Lower lobe of right lung (tissue), 2 donors: ENCODE measurements at regions not wholly inside any gene's neighbourhood (a gene's known extent, or its start where the extent isn't known, plus 50 kb on each side); places are given as distances from the start of the nearest gene placed in this dataset.

Experiments
- ATAC-seq, 2 donors: fragments of 200-7000 bp; cut with Tn5 transposase; one replicate each; pipeline ENCODE4 v1.9.1; 2020 to 2022; ENCODE audit warnings: mild to moderate bottlenecking in 2 of 2, moderate library complexity in 2 of 2
- DNase-seq: peaks from one replicate; pipeline ENCODE4 v3.0.0-alpha.2; 2020
- H3K27ac ChIP-seq: fragments of 200-600 bp; one replicate; pipeline ENCODE4 v1.8.0; 2022
- H3K27me3 ChIP-seq: fragments of 200-600 bp; one replicate; pipeline ENCODE4 v1.8.0; 2022; ENCODE audit warnings: low read depth
- H3K36me3 ChIP-seq: fragments of 200-600 bp; one replicate; pipeline ENCODE4 v1.8.0; 2022; ENCODE audit warnings: mild to moderate bottlenecking
- H3K4me1 ChIP-seq: fragments of 200-600 bp; one replicate; pipeline ENCODE4 v1.8.0; 2022
- H3K4me3 ChIP-seq: fragments of 200-600 bp; one replicate; pipeline ENCODE4 v1.8.0; 2022; ENCODE audit warnings: mild to moderate bottlenecking
- H3K9me3 ChIP-seq: fragments of 200-600 bp; one replicate; pipeline ENCODE4 v1.8.0; 2022
- CTCF ChIP-seq: fragments of 200-600 bp; IDR thresholded peaks from one replicate; pipeline ENCODE4 v1.8.0; 2022; ENCODE audit warnings: antibody characterized with exemption, mild to moderate bottlenecking
- intact Hi-C: fragments of 100-400 bp; cut with DNase I; formaldehyde crosslinking; loops from one replicate; pipeline ENCODE4 v1.11.0; 2022
- donor health status: DM: no; HTN: yes; CAD: no; lungs with severe emphysema.

GRCh38 chr7:85725026-85725425 lies 538.2 kb upstream of the SEMA3D start:
- Histone ChIP-seq H3K4me3 (no peak overlapping the region), H3K27ac (no peak overlapping the region), H3K9me3 (no peaks in the 10 kb centered on the region), H3K4me1 (no peaks in the 10 kb centered on the region), H3K36me3 (no peaks in the 10 kb centered on the region), H3K27me3 (no peaks in the 10 kb centered on the region)
- DNase-seq (no peak), ATAC-seq (no peak)
- TF ChIP-seq CTCF: no peak
- intact Hi-C loops: no loop called here

- intact Hi-C loops: no loop called here
- Histone ChIP-seq H3K27me3 (no peaks in the 10 kb centered on the region), H3K4me3 (no peak overlapping the region), H3K36me3 (no peaks in the 10 kb centered on the region), H3K27ac (no peak overlapping the region), H3K9me3 (no peaks in the 10 kb centered on the region), H3K4me1 (no peaks in the 10 kb centered on the region)
- DNase-seq: no peak
- ATAC-seq: peak in 1 of 2 donors; percentile 59
- TF ChIP-seq CTCF: no peak
These were observed 533.4 kb upstream of the SEMA3D start for GRCh38 chr7:85719981-85720953.

- no peak overlapping the region for H3K4me3 ChIP-seq
- H3K9me3 ChIP-seq: no peaks in the 10 kb centered on the region
- TF ChIP-seq CTCF: no peak
- no peaks in the 10 kb centered on the region for H3K27me3 ChIP-seq
- no peak for ATAC-seq
- no peaks in the 10 kb centered on the region for H3K36me3 ChIP-seq
- H3K27ac ChIP-seq: no peak overlapping the region
- DNase-seq: no peak
- no peaks in the 10 kb centered on the region for H3K4me1 ChIP-seq
- intact Hi-C loops: no loop called here
These were observed 529.5 kb upstream of the SEMA3D start for GRCh38 chr7:85716353-85716752.

- no peak for TF ChIP-seq CTCF
- intact Hi-C loops: no loop called here
- Histone ChIP-seq H3K27ac (no peak overlapping the region), H3K27me3 (no peaks in the 10 kb centered on the region), H3K36me3 (no peaks in the 10 kb centered on the region), H3K9me3 (no peaks in the 10 kb centered on the region), H3K4me1 (no peaks in the 10 kb centered on the region), H3K4me3 (no peak overlapping the region)
- ATAC-seq: no peak
- no peak for DNase-seq
These were observed 528.1 kb upstream of the SEMA3D start for GRCh38 chr7:85714951-85715350.

- no peak overlapping the region for H3K4me3 ChIP-seq
- no peak for TF ChIP-seq CTCF
- no peaks in the 10 kb centered on the region for H3K27me3 ChIP-seq
- ATAC-seq (no peak), DNase-seq (no peak)
- H3K4me1 ChIP-seq: no peaks in the 10 kb centered on the region
- H3K9me3 ChIP-seq: no peaks in the 10 kb centered on the region
- intact Hi-C loops: no loop called here
- no peak overlapping the region for H3K27ac ChIP-seq
- H3K36me3 ChIP-seq: no peaks in the 10 kb centered on the region
These were observed 527.3 kb upstream of the SEMA3D start for GRCh38 chr7:85714043-85714578.
